ENCODE measurements at regions not wholly inside any gene's neighbourhood (a gene's known extent, or its start where the extent isn't known, plus 50 kb on each side); places are given as distances from the start of the nearest gene placed in this dataset.

GRCh38 chr11:130778026-130778425, 138.3 kb downstream of the SNX19 start:
- no peak for TF ChIP-seq CTCF (conservative IDR thresholded peaks at IDR 0.05)
- no peak for TF ChIP-seq ZFX (IDR thresholded peaks at IDR 0.05)

Measured in C4-2B (cell line).